SW480 (cell line): ENCODE measurements at regions not wholly inside any gene's neighbourhood (a gene's known extent, or its start where the extent isn't known, plus 50 kb on each side); places are given as distances from the start of the nearest gene placed in this dataset.

ENCODE experiments used
- DNase-seq: peaks from one replicate; pipeline ENCODE4 v3.0.0-alpha.2; 2016; ENCODE audit warnings: low spot score

DNA sequence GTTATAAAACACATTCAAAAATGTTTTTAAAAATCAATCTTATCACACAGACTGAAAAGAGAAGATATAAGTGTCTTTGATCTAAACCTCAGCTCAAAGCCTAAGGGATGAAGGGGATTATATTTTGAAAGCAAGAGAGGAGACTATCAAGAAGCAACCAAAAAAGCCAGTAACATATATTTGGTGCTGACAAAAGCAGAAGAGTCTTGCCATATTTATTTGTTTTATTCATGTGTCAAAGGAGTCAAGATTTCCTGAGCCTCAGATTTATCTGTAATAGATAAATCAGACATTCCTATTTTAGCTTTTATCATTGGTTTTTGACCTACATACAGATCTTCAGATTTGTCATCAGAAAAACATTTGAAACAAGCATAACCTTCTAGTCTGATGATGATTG, 798.6 kb upstream of the PCDH9 start:
- no peak for DNase-seq

DNA sequence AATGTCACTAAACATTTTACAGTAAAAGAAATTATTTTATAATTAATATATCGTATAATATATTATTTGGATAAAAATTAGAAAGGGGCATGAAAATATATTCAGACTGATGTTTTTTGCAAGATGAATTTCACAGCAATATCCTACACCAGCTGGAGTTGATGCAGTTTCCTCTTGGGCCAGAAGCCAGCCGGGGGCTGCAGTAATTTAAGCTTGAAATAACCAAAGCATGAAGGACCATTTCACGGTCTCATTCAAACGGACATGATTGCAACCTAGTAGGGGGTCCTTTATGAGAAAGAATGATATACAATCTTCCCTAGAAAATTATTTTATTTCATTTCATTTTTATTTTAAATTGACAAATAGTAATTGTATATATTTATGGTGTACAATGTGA, 797.2 kb upstream of the PCDH9 start:
- no peak for DNase-seq

DNA sequence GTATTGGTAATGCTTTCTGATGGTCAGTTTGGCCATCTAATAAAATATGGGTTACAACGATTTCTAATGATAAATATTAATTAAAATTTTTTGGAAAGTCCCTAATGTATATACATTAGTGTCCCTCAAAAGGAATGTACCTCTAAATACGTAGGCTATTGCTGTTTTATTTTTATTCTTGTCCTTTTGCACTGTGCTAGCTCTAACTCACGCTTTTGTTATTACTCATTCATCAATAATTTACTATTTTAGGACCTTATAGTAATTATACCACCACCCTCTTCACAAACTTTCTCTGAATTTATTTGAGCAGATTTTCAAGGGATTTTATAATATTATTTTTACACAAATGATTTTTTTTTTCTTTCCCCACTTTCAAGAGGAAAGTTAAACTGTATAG, 795.9 kb upstream of the PCDH9 start:
- no peak for DNase-seq

DNA sequence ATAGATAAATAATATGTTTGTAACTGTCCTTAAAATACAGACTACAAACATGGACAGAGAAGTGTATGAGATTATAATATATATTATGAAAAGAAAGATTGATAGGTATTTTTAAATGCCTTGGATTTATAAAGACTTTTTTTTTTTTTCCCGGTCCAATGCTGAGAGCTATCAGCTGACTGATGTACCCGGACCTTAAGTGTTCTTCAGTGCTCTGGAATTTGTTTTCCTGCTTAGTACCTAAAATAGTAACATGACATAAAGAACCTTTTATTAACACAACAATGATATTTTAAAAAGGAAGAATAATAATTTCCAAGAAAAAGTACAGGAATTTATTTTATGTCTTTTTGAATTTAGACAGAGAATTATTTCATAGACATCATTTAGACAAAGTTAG, 795.5 kb upstream of the PCDH9 start:
- no peak for DNase-seq

DNA sequence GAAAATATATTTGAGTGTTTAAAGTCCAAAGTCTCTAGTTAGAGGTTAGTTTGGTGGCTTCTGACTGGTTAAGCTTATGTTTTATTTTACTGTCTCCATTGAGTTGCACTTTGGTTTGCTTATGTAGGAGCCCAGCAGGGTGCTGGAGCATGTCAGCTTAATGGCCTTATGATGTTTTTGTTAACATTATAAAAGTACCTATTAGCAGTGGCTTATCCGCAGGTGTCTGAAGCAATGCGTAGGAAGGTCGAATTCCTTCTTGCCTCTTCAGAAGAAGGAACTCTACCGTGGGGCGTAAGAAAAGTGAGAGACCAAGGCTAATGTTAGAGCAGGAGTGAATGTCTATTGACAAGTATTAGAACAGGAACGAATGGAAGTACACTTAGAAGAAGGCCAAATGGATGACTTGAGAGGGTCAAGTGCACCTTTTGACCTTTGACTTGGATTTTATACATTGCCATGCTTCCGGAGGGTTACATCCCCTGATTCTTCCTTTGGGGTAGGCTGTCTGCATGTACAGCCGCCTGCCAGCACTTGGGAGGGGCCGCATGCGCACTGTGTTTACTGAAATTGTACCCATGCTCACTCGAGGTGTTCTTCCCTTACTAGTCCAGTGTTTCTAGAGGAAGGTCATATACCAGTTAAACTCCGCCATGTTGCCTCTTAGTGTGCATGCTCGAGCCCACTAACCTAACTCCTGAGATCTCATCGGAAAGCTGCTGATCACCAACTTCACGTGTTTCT, 793.9 kb upstream of the PCDH9 start:
- no peak for DNase-seq

DNA sequence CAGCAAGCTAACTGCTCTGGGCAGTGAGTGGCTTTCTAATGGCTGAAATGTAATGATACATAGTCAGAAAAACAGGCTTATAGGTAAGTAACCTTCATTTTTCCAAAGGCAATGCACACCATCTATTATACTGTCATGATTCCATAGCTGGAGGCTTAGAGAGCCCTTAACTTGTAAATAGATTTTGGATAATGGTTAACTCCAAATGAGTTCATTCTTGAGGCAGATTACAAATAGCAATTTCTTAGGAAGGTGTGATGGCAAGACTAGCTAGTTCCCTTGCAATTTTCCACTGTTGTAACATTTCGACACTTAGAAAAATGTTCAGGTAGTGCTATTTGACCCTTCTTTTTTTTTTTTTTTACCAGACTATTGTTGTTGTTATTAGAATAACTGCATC, 789.8 kb upstream of the PCDH9 start:
- DNase-seq, result no peak

DNA sequence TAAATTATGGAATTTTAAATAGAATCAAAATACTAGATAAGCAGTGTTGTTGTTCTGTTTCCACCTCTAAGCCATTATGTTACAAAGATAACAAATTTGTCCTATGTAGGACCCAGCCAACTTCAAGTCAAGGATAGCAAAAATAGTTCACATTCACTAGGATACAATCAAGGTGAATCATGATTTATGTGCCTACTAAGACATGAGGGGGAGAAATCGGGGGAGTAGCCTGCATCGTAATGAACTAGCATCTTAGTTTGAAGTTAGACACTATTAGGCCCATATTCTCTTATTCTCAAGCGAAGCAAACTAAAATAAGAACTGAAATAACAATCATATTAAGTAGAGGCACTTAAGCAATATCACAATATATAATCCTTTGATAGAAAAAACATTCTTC, 779.4 kb upstream of the PCDH9 start:
- DNase-seq, result no peak

DNA sequence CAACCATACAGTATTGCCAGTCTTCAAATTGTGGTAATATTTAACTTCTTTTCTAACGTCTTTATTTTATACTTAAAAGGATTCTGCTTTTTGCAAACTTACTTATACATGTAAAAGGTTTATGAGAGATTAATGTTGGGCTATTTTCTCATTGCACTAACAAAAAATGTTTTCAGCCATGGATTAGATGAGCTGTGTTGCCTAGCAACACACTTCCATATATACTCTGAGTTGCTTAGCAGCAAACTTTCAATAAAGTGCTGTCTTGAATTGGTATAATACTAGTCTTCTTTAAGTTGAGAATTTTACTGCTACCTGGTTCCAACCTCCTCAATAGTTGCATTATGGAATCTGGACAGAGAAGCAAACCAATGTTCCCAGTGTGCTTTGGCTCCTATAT, 777.4 kb upstream of the PCDH9 start:
- DNase-seq, result no peak

DNA sequence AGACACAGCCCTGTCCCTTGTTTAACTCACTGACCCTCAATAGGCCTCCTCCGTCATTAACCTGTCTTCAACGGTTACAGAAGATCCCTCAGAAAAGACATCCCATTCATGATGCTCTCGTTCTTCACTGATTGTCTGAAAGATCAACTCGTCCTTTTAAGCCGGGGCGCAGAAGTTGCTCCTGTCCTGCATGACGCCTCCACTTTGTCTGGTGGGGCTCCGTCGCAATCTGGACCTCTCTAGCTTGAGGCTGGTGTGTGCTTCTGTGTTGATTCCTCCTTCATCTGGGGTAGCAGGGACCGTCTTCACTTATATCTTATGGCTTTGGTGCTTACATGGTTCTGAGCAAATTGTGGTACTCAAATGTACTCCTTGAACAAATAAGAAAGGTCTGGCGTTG, 766.0 kb upstream of the PCDH9 start:
- no peak for DNase-seq

DNA sequence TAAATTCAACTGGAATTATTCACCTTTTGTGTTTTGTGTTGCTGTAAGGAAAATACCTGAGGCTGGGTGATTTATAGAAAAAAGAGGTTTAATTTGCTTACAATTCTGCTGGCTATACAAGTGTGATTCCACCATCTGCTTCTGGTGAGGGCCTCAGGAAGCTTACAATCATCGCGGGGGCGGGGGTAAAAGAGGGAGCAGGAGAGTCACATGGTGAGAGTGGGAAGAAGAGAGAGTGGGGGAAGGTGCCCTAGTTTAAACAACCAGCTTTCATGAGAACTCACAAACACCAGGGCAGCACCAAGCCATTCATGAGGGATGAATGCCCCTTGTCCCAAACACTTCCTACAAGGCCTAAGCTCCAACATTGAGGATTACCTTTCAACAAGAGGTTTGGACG, 760.7 kb upstream of the PCDH9 start:
- no peak for DNase-seq

DNA sequence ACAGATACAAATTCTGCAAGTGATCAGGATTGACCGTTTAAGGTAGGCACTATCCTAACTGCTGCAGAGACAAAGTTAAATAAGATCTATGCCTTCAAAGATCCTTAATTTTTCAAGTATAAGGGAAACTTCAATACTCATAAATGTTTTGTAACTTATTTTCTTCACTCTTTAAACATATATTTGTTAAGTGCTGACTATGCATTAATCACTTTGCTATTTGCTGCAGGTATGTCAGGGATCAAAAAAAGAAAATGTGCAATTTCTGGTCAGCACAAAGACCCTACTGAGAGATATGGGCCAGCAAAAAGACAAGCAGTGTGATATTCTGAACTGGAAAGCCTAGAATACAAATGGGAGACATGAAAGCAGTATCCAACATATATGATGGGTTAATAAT, 756.1 kb upstream of the PCDH9 start:
- no peak for DNase-seq

DNA sequence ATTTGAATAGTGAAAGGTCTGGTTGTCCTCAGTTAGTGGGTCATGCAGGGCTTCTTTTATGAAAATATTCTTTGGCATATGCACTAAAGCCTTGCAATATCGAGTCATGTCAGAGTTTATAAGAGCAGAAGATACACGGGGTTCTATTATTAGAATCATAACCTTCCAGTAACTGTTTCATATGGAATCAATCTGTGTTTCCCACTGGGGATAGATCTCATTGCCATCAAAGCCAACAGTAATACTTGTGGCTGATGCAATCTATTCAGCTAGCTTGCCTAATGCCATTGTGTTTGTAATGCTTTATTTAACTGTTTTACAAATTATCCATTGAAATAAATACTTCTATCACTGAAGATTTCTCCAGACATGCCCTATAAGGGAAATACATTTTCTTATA, 746.9 kb upstream of the PCDH9 start:
- DNase-seq, result no peak

DNA sequence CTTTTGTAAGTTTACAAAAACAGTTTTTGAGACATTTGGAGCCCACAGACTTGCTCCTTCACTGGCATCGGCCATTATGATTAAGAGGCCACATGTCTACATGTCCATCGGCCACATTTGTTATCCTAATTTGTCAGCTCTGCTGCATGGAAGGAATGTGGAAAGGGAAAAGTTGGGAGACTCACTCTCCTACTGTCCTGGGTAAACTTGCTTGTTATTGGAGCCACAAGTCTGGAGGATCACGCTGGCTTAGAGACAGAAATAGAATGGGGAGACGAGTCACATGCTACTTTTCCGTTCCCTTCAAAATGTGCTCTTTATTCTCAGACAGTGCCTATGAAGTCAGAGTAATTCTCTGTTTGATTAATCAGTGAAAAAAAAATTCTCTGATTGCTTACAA, 741.2 kb upstream of the PCDH9 start:
- DNase-seq, result no peak

DNA sequence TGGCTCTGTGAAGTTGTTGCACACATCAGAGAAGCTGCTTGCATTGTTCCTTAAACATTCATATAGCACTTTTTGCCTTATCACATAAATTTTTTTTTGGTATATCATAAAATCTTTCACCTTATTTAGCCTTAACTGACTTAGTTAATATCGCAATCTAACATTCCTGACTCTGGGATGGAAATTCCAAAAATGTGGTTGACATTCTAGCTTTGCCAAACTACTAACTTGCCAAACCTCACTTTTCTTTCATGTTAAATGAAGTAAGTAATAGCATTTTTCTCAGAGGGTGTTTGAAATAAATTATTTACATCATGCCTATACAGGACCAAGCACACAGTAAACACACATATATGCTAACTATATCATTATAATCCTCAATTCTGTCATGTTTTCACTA, 736.9 kb upstream of the PCDH9 start:
- DNase-seq, result no peak

DNA sequence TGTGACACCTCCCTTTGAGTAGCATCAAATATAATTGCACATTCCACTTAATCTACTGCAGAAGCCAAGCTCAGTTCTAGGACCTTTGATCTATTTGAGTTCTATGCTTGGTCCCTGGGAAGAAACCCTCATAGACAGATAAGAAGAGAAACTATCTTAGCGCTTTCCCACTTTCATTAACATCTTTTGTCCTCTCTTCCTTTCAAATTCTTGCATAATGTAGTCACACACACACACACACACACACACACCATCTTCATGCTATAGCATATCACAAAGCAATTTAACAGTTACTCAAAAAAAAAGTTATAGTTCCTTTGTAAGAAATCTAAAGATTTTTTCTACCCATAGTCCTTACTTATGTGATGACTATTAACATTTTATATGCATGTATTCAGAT, 735.9 kb upstream of the PCDH9 start:
- no peak for DNase-seq

DNA sequence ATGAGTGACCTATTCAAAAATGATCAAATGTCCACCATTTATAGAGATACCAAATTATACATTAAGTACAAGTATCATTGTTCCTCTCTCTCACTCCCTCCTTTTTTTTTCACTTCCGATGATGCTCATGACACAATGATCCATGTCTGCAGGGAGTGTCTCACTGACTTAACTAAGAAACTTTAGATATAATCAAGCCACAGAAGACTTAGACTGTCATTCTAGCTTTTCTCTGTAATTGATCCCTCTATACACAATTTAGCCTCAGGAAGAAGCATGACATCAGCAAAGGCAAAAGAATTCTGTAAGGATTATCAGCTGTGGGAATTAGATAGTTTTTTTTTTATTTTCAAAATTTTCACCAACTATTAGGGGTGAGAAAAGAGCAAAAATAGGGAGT, 734.9 kb upstream of the PCDH9 start:
- no peak for DNase-seq

DNA sequence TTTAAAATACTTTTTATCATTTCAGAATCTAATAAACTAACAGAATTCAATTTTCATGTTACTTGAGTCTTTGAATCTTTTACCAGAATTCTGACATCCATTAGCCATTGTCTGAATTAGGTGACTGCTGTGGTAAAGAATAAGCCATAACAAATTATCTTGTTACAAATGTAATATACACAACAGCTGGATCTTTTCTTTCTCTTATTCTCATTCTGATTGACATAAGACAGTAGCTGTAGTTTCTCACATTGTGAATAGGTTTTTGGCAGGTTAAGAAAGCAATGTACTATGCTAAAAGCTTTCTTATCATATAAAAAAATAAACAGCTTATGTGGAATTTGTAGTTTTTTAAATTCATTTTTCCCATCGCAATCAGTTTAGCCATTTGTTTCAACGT, 734.0 kb upstream of the PCDH9 start:
- DNase-seq, result no peak

DNA sequence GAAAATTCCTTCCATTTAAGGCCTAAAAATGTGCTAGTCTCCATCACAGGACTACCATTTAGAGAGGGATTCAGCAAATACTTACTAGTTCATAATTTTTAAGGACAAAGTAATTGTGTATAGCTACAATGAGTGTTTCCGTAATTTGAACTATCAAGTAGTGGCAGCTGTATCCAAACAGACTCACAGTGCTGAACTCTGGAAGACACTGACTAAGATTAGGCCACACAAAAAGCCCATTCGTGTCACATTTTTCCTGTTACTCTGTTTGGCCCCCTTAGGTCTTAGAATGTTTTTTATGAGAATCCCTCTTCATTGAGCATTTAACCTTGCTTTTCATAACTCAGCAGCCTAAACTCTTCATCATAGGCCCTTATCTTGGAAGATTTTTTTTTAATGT, 731.2 kb upstream of the PCDH9 start:
- no peak for DNase-seq

DNA sequence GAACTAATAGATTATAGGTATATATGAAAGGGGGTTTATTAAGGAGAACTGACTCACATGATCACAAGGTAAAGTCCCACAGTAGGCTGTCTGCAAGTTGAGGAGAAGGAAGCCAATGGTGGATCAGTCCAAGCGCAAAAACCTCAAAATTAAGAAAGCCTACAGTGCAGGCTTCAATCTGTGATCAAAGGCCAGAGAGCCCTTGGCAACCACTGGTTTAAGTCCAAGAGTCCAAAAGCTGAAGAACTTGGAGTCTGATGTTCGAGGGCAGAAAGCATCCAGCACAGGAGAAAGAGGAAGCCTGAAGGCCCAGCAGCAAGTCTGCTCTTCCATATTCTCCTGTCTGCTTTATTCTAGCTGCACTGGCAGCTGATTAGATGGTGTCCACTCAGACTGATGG, 721.3 kb upstream of the PCDH9 start:
- DNase-seq, result no peak

DNA sequence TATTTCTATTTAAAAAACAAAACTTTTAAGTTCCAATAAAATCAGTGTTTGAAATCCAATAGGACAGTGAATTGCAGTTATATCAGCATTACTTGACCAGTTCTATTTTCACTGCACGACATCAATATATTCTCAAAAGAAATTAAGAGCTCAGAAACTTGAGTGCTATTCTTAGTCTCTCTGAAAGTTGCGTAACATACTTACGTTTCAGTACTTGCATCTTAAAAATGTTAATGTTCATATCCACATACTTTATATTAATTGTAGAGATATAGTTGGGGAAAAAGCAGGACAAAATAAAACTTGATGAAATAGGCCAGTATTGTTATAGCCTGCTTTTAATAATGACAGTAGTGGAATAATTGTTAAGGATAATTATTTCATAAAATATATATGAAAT, 720.5 kb upstream of the PCDH9 start:
- no peak for DNase-seq

DNA sequence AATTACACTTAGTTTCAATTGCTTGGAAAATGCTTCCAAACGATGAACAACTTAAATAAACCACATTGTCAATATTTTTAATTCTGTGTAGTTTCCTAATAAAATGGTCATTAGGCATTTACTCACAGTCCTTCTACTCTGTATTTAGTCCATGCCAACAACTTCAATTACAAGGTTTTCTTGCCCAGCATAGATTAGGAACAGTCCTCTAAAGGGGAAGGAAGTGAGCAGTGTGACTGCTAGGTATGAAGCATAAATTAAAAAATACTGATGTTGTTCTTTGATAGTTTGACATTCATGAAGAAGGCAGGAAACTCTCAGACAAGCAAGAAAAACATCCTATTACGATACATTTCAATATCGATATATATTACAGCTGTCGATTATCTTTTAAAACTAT, 716.0 kb upstream of the PCDH9 start:
- no peak for DNase-seq

DNA sequence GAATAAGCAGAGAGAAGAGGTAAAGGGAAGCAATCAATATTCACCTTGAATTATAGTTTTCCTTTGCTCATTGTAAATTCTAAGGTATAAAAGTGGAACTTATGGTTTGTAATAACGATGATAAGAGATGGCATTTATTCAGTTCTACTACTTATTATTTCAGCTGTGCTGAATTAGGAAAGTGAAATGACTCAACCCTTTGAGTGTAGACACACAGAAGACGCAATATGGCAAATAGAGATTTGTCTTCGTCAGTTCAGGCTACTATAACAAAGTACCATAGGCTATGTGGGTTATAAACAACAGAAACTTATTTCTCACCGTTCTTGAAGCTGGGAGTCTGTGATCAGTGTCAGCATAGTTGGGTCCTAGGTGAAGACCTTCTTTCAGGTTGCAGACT, 713.0 kb upstream of the PCDH9 start:
- DNase-seq, result no peak

DNA sequence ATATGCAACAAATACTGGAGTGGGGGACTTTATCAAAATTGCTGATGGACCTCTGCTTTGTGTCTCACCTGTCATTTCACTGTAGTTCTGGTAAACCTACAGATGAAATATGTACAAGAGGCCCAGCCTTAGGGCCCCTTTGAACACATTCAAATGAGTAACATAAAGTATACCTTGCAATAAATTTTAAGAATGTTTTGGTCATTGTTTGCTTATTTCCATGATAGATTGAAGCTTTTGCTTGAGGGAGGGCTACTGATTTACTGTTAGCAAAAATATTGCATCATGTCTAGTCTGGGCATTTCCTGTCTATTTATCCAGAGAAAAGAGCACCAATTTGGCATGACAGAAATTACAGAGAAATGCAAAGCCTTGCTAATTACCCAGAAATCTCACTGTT, 705.5 kb upstream of the PCDH9 start:
- DNase-seq, result no peak

DNA sequence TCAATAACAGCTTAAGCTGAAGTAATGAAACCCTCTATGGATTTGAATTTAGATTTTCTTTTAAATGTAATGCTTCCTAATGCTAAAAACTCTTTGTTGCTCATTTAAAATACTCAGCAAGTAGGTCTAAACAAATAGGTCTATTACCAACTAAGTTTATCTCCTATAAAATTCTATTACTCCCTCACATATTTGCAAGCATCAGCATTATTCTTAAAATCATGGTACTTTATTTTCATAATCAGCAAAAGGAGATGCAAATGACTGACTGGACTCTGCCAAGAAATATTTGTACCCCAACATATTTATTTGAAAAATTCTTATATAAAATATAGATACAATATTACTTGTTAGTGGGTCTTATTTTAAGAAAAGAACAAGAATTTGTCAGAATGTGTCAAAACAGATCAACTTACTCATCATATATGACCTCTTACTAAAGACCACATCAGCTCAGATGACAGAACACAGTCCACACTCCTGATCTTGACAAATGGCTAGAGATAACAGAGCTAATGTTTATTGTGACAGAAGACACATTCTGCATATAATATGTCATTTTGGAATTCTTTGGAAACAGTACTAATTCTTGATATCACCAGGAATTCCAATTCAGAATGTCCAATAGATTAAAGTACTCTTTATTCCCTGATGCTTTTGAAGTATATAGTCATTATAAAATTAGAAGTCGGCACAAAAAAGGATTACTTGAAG, 704.6 kb upstream of the PCDH9 start:
- no peak for DNase-seq
